Right hindlimb (tissue), 1 donor: ENCODE measurements at regions not wholly inside any gene's neighbourhood (a gene's known extent, or its start where the extent isn't known, plus 50 kb on each side); places are given as distances from the start of the nearest gene placed in this dataset.
"Not testable (repeated sequence)": the region's sequence is repeated elsewhere in the genome, so short reads cannot be mapped to it uniquely, and the experiment has no call there.

Source experiments
- DNase-seq: peaks from one replicate; pipeline ENCODE4 v3.0.0-alpha.2; 2018

- no peak for DNase-seq
Measured at GRCh38 chr13:37473035-37473434, 125.5 kb downstream of the POSTN start.

DNA sequence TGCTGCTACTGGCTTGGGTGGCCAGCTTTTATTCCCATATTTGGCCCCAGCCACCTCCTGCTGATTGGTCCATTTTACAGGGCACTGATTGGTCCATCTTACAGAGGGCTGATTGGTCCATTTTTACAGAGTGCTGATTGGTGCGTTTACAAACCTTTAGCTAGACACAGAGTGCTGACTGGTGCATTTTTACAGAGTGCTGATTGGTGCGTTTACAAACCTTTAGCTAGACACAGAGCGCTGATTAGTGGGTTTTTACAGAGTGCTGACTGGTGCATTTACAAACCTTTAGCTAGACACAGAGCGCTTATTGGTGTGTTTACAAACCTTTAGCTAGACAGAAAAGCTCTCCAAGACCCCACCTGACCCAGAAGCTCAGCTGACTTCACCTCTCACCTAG lies 126.3 kb downstream of the POSTN start:
- not testable (repeated sequence) for DNase-seq

DNA sequence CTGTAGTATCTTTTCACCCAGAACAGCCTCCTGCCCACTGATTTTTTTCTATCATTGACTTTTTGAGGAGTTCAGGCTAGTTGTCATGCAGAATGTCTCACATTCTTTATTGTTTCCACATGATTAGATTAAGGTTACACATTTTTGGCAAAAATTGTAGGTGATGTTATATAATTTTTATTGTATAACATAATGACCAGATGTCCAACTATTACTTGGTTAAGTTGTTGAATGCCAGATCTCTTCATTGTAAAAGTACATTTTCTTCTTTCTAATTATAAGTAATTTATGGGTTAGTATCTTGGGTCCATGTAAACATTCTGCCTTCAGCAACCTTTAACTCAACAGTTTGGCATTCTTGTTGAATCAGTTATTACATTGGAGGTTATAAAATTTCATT lies 138.4 kb downstream of the POSTN start:
- DNase-seq = no peak

GRCh38 chr13:37457612-37458011 lies 141.0 kb downstream of the POSTN start:
- DNase-seq = no peak

GRCh38 chr13:37456506-37456905 lies 142.1 kb downstream of the POSTN start:
- DNase-seq = peak; percentile 42

DNA sequence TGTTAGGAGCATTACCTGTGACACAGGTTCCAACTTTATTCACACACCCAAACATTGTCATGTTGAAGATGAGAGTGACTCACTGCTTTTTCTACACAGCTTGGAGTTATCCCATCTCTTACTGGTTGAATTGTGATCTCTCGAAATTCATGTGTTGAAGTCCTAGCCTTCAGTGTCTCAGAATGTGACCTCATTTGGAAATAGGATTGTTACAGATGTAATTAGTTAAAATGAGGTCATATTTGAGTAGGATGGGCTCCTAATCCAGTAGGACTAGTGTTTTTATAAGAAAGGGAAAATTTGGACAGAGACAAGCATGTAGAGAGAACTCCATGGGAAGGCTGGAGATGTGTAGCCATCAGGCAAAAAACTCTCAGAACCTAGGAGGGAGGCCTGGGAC lies 142.5 kb downstream of the POSTN start:
- no peak for DNase-seq

DNA sequence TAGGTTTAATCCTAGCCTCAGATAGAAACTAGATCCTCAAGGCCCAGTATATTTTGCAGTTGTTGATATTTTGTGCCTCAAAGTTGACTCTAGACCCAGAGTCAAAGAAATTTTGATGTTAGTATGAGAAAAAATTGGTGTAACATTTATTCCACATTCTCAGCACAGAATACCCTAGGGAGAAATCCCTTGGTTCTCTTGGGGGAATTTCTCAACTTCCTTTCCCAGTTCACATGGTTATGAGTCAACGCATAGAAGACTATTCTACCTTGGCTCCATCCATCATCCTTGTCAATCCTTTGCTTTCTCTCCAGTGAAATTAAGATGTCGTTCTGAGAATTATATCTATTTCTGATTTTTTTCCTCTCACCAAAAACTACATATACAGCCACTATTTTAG lies 145.3 kb downstream of the POSTN start:
- no peak for DNase-seq

DNA sequence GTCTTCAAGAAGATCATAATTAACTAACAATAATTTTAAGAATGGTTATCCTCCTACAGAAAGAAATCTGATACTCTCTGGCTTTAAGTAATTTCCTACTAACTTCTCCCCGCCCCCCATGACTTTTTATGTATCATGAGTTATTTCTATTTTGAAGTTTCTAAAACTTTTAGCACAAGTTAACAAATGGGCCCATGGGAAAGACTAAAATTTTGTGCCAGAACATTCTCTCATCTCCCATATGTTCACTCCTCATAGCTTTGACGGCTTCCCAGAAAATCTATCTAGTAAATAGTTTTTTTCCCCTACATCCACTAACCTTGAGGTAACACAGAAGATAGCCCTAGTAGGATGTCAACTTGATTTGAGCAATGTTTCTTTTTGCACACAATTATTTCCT lies 148.3 kb downstream of the POSTN start:
- no peak for DNase-seq

DNA sequence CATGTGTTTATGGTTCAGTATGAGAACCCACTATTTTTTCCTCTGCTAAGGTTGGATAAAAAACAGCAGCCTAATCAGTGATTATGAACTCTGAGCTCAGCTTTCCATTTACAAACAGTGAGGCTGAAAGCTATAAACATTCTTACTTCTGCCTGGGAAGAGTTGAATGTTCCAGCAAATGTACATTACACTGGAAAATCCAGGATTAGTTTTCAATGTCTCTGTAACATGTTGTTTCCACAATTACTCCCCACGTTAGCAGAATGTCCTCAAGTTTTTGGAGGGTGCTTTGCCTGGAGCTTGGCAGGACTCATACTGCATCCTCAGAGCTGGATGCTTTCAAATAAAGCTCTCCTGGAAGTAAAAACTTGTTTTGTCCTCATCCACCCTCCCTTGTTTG lies 150.4 kb downstream of the POSTN start:
- peak; percentile 61 for DNase-seq

GRCh38 chr13:37446503-37446902 lies 152.1 kb downstream of the POSTN start:
- DNase-seq = no peak

DNA sequence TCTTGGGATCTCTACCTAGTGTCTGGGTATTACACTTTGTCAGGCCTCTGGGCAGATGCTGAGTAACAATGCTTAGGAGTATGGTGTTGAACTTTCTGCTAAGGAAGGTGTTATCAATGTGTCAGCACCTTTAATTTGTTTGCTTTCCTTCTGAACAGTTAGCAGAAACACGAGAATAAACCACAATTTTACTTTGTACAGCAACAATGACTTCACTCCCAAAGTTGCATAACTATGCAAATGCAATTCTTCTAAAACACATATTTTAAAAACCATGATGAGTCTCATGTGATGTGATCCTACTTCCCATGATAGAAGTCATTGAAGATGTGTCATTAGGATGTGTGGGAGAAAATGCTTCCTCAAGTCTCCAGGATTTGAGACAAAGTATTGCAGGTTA lies 155.0 kb downstream of the POSTN start:
- DNase-seq = no peak

DNA sequence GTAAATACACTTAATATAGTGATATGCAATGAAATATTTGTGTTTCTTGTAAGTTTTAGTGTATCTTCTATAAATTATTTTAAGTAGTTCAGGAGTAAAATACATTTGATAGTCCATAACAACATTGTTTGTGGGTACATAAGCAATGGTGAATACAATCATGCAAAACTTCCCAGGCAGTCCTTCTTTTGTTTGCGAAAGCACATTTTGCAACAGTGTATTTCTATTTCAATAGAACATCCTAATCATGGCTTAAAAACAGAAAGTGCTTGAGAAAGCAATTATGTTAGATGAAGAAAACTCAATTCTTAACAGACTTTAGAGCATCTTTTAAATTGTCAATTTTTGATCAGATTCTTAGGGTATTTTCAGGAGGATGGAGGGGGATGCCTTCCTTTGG lies 155.6 kb downstream of the POSTN start:
- DNase-seq = no peak

GRCh38 chr13:37435881-37436280 lies 162.7 kb downstream of the POSTN start:
- DNase-seq = no peak

- DNase-seq = no peak
Measured at GRCh38 chr13:37433086-37433485, 165.5 kb downstream of the POSTN start.

DNA sequence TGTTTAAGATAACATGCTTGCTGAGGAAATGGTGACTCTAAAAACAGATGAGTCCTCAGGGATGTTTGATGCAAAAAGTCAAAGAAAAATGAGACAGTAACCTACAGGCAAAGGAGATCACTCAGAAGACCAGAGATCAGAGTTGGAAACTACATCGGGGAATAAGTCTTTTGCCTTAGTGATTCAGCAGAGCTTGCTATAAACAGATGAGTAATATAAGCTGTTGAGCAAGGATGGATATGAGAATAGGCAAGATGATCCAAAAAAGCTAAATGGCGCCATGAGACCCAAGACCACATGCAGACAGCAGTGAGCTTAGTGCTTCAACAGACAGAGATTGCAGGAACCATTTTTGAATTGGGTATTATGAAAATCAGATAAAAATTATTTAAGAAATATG lies 168.6 kb downstream of the POSTN start:
- DNase-seq = no peak

DNA sequence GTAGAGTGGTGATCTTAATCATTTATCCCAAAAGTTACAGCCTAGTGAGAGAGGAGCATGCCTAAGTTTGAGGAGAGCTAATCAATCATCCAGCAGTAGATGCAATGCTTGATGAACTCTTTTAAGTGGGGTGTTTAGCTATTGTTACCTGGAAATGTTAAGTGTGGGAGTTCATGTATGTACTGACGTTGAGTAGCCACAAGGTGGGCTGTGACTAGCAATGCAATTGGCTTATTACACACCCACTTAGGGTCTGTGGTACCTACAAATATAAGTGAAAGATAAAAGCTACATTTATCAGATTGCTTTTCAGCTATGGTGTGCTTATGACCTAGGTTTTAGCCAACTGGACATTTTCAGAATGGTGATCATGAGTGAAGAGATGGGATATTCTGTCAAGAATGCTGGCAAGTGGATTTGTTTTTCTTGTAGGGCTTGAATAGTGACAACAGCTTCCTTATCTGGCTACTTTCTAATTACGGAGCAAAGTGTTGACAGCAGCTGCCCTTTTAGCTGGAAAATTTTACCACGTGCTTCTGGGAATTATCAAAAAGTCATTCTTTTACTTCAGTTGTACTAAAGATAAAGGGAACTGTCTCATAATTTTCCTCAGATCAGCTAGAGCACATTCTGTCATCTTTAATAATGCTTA lies 170.6 kb downstream of the POSTN start:
- no peak for DNase-seq

GRCh38 chr13:37418490-37418889 lies 180.1 kb downstream of the POSTN start:
- DNase-seq = no peak

- DNase-seq = no peak
Measured at GRCh38 chr13:37417060-37417441, 181.5 kb downstream of the POSTN start.

DNA sequence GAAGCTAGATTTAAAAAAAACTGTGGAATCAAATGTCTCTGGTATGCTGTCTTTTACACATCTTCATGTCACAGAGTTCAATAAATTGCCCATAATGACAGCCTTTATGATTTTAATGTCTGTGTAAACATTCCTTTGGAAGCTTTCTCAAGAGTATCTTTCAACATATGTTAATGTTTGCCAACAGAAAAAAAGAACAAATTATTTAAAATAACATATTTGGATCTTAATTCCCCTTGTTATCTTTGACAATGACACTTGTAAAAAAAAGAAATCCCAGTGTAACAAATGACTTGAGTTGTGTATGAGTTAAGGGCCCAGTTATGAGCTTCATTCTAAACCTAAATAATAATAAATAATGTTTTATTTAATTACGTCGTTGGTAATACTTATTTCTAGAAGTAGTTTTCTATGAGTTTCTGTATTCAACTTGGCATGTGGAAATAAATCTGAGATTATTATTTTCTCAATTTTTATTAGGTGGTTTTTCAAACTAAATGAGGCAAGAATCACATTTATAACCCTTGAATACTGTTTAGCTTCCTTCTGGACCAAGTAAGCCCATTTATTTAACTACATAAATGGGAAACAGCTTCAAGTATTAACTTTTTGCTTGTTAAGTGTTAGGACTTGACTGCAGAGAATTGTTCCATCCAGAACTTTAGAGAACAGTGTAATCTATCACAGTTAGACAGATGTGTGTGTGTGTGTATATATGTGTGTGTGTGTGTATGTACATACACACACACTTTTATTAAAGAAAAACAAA lies 182.1 kb downstream of the POSTN start:
- no peak for DNase-seq

GRCh38 chr13:37413161-37413560 lies 185.4 kb downstream of the POSTN start:
- DNase-seq = no peak

GRCh38 chr13:37412241-37412921 lies 186.2 kb downstream of the POSTN start:
- DNase-seq = peak; percentile 56

DNA sequence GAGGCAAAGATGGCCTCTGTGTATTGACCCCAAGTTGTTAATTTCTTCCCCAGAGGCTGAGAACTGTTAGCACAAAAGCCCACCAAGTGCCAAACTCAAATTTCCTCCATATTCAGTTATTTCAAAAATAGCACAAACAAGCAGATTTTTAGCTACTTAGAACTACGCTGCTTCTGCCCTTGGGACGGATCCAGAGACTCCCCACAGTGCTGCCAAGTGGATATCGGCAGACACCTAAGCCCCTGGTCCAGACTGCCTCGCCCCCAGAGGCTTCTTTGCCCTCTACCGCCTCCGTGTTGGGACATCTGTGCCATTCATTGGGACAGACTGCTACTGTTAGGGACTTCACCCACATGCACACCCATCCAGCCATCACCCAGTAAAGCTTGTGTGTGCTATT lies 188.3 kb downstream of the POSTN start:
- no peak for DNase-seq

GRCh38 chr13:37409756-37410155 lies 188.8 kb downstream of the POSTN start:
- DNase-seq = no peak

- no peak for DNase-seq
Measured at GRCh38 chr13:37407156-37407555, 191.4 kb downstream of the POSTN start.
